WI38 (cell line): ENCODE measurements at regions not wholly inside any gene's neighbourhood (a gene's known extent, or its start where the extent isn't known, plus 50 kb on each side); places are given as distances from the start of the nearest gene placed in this dataset.

Experiments used
- H3K4me3 ChIP-seq: 2 replicates; pipeline ENCODE4 v1.5.1; 2011; ENCODE audit warnings: low read depth, mild to moderate bottlenecking, control low read depth, low read length
- CTCF ChIP-seq: IDR thresholded peaks from 2 replicates; pipeline ENCODE4 v1.5.1; 2012; ENCODE audit warnings: low read depth, mild to moderate bottlenecking, control low read depth, low read length

GRCh38 chr6:22145376-22145775, 151.5 kb downstream of the PRL start:
- H3K4me3 ChIP-seq = no peak overlapping the region
- no peak for TF ChIP-seq CTCF

- no peak overlapping the region for H3K4me3 ChIP-seq
- TF ChIP-seq CTCF = no peak
Measured at GRCh38 chr6:22145823-22146677, 150.8 kb downstream of the PRL start.

- no peak for TF ChIP-seq CTCF
- no peak overlapping the region for H3K4me3 ChIP-seq
Measured at GRCh38 chr6:22146678-22146930, 150.2 kb downstream of the PRL start.

GRCh38 chr6:22146931-22147701, 149.7 kb downstream of the PRL start:
- no peak for TF ChIP-seq CTCF

GRCh38 chr6:22147921-22148776, 148.7 kb downstream of the PRL start:
- no peak for TF ChIP-seq CTCF
- peak overlapping the region; percentile 42 for H3K4me3 ChIP-seq

More at GRCh38 chr6:22146931-22147701, 149.7 kb downstream of the PRL start:
- H3K4me3 ChIP-seq = 0 out of 2 replicates have a peak overlapping the region, but pooled peaks have one; percentile 12

GRCh38 chr6:22149096-22149495, 147.7 kb downstream of the PRL start:
- H3K4me3 ChIP-seq = no peak overlapping the region
- no peak for TF ChIP-seq CTCF
